Fibroblast of skin of left quadriceps (primary cell): ENCODE measurements at regions not wholly inside any gene's neighbourhood (a gene's known extent, or its start where the extent isn't known, plus 50 kb on each side); places are given as distances from the start of the nearest gene placed in this dataset.

ENCODE experiments used
- DNase-seq, 2 experiments: peaks; one replicate each; pipeline ENCODE4 v3.0.0-alpha.2; 2013; ENCODE audit warnings: low read depth in 2 of 2

DNA sequence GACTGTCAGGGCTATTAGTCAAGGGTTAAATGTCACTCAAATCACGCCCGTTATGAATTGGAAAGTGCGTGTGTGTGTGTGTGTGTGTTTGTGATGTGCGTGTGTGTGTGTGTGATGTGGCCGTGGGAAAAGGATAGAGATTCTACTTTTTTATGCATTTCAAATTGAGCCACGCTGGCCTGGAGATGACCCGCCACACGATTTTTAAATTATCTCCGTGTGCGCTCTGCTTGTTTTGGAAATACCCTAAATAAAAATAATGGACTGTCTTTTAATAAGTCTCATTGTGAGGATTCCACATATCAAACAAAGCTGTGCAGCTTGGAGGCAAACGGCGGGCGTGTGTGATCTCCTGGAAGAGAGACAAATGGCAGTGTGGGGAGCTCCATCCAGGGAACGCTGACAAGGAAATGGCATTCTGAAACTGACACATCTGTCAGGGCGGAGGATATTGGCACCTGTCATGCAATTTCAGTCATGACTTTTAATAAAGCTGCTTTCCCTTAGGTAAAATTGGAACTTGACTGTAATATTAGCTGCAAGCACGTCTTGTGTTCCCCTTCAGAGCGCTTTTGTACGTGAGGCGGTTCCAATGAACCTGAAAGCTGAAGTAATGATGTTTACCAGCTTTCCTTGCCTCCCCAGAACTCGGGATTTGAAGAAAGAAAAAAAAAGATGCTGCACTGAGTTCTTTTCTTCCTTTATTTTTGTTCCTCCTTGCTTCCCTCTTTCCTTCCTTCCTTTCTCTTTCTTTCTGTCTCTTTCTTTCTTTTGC is 381.8 kb upstream of the SMIM21 start:
- no peak for DNase-seq

DNA sequence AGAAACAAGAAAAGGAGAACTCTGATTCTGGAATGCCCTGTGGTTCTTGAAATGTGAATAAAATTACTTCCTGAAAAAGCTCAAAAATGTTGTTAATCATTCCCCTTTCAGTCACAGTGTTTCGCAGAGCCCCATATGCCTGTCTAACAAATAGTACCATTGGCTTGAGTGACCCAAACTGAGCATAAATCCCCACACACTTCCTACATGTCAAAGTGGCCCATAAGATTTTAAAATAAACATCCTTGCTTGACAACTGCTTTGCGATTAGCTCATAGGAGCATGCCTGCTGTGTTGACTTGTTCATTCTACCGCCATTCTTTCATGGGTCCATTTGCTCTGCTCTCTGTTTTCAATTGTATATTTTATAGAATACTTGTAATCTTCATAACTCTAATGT is 377.8 kb upstream of the SMIM21 start:
- DNase-seq: no peak

DNA sequence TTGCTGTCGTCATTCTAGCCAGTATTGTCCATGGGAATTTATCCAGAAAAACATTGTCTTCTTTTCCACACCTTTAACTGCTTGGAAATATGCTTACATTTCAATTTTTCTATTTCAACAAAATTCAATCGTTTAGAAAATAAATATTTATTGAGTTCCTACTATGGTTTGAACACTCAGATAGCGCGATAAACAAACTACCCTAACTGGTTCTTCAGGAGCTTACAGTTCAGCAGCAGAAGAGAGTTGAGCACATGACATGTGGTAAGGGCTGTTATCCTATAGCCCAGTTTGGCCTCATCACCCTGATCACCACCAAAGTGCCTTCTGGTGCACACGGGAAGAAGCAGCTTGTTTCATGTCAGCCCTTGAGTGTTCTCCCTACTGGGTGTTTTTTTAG is 375.2 kb upstream of the SMIM21 start:
- no peak for DNase-seq

DNA sequence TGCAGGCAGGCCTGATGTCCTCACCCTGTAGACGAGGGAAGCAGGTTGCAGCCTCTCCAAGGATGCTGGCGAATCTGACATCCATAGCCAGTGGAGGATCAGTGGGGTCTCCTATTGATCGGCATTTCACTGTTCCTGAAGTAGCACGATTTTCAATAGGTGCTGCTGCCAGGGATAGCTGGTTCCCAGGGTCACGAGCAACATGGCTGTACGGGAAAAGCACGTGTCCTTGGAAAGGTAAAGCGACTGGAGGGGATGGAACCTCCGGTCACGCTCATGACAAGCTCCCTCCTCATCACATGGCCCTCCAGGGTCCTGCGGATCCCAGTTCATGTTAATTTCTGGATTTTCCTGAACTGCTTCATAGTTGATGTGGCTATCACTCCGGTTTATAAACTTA is 373.7 kb upstream of the SMIM21 start:
- no peak for DNase-seq

GRCh38 chr18:75800331-75800648 is 372.8 kb upstream of the SMIM21 start:
- DNase-seq: no peak

DNA sequence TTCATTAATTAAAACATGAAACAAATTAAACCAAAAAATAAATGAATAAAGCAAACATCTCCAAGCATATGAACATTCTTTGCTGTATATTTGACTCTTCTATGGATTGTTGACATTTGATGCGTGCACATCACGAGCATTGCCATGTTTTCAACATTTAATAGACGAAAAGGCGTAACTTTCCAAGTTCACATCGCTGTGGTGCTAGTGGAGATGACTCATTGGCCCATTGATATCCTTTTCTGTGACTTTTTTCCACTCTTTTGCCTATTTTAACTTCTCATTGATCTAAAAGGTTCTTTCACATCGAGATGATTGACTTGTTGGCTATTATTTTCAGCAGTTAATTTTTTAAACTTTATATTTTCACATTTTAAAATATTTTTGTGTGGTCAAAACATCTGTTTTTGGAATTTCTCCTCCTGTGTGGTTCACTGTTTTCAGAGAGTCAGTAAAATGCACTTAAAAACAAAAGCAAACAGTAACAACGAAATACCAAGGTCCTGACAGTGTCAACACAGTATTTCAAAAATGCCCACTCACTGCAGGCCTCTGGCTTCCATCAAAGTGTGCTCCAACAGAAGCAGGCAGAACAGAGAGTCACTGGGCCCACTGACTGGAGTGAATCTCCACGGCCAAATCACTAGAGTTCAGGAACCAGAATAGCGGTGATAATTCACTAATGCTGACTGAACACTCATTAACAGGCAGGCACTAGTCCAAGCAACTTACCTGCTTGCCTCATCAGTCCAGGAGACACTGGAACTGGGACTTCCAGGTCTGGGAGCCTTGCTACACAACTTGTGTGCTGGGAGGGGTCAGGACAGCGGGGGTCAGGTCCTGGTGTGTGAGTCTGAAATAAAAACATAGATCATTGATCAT is 372.2 kb upstream of the SMIM21 start:
- no peak for DNase-seq

DNA sequence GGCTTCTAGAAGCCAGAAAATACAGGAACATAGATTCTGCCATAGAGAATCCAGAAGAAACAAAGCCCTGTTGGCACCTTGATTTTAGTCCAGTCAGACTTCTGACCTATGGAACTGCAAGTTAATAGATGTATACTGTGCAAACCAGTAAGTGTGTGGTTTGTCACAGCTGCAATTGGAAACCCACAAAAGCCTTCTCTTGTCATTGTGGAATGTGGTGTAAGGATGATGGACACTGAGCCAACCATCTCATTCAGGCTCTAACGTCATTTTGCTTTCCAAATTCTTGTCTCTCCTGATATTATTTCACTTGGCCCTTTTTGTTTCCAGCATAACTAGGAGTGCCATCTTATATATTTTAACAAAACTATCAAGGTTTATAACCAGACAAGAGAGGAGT is 369.5 kb upstream of the SMIM21 start:
- no peak for DNase-seq

DNA sequence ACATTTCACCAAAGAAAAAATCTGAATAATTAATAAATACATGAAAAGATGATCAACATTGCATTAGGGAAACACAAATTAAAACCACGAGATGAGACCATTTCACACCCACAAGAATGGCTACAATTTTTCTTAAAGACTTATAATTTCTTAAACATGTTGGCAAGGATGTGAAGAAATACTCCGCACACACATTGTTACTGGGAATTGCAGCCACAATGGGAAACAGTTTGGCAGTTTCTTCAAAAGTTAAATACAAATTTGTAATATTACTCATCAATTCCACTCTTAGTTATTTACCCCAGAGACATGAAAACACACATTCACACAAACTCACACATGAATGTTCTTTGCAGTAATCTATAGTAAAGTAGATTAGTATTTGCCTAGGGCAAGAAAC is 363.3 kb upstream of the SMIM21 start:
- peak in 1 of 2 experiments; percentile 18 for DNase-seq

- DNase-seq: no peak
Observed at GRCh38 chr18:75790111-75790510, 362.6 kb upstream of the SMIM21 start.

- DNase-seq: no peak
Observed at GRCh38 chr18:75785834-75786233, 358.3 kb upstream of the SMIM21 start.

- DNase-seq: no peak
Observed at GRCh38 chr18:75785206-75785605, 357.7 kb upstream of the SMIM21 start.

DNA sequence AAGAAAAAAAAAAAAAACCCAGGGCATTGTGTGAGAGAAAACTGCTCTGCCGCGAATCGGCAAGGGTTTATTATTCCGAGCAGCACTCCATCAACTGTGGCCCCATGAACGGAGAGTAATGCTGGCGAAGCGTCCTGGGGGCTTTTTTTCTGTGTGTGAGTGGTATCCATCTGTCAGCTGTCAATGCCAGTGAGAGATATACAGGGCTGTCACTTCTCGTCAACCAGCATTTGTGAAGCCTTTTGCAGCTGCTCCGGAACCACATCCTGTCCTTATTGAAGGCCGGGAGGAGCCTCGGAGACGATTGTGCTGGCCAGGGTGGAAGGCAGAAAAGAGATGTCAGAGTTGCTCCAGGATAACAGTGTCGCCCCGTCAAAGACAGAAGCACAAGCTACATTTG is 356.9 kb upstream of the SMIM21 start:
- DNase-seq: no peak

- no peak for DNase-seq
Observed at GRCh38 chr18:75783566-75784281, 356.2 kb upstream of the SMIM21 start.

GRCh38 chr18:75782826-75783225 is 355.3 kb upstream of the SMIM21 start:
- DNase-seq: no peak

GRCh38 chr18:75782204-75782603 is 354.7 kb upstream of the SMIM21 start:
- DNase-seq: no peak

- no peak for DNase-seq
Observed at GRCh38 chr18:75779910-75780309, 352.4 kb upstream of the SMIM21 start.

DNA sequence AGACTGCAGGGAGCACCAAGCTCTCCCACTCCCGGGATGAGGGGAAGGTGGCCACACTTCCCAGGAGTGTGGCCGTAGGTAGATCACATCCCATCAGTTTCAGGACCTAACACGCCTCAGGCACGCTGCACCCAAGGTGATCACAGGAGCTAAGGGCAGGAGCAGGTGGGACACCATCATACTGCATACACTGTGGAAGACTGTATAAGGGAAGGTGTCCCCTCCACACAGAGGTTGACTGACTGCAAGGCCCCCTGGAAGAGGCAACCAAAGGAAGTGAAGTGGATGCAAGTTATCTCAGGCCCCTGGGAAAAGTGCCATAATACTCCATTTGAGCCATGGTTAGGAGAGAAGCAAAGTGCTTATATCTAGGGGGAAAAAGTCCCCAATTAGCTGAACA is 351.9 kb upstream of the SMIM21 start:
- no peak for DNase-seq

GRCh38 chr18:75777630-75778029 is 350.1 kb upstream of the SMIM21 start:
- DNase-seq: no peak

DNA sequence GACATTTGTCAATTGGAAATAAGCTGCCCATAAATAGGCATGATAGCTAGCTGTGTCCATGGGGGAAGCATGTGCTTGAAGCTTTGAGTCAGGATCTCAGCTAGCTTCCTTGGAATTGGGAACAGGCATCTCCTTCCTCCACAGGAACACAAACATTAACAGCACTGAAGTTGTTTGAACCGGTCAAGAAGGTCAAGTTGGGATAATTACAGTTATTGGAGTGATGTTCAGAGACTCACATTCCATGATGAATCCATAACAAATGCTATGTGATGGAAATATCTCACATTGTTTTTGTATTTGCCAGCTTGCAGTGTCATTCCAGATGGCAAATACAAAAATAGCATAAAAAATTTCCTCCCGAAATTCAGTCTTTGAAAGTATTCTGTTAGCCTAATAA is 347.6 kb upstream of the SMIM21 start:
- DNase-seq: no peak

DNA sequence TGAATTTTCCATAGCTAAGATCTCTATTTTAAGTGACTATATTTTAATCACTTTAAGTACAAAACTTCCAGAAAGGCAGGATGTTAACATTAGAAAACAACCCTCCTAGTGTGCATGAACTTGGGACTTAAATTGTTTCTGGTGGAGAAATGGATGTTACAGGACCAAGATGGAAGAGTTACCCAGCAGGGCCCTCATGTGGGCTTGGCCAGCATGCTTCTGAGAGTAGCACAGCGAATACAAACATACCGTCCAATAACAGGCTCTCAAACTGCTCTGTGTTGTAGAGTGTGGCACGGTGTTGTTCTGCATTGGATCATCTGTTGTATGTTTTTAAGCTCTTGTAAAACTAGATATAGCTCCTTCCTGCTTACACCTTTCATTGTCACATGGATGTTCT is 346.1 kb upstream of the SMIM21 start:
- no peak for DNase-seq

DNA sequence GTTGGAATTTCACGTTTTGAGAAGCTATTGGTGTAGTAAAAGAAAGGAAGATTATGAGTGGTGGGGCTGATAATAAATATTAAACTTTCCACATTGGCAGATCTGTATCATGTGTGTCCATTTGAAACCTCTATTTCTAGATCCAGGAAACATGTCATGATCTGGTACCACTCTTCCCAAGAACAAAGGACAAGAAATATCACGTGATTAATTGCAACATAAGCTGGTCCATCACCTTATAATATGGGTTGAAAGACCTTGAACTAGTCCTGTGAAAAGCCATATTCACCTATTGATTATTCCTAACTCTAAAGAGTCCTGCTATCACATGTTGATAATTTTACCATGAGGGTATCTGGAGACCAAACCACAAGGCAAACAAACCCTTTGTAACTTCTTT is 335.3 kb upstream of the SMIM21 start:
- DNase-seq: no peak

- no peak for DNase-seq
Observed at GRCh38 chr18:75760208-75760607, 332.7 kb upstream of the SMIM21 start.

DNA sequence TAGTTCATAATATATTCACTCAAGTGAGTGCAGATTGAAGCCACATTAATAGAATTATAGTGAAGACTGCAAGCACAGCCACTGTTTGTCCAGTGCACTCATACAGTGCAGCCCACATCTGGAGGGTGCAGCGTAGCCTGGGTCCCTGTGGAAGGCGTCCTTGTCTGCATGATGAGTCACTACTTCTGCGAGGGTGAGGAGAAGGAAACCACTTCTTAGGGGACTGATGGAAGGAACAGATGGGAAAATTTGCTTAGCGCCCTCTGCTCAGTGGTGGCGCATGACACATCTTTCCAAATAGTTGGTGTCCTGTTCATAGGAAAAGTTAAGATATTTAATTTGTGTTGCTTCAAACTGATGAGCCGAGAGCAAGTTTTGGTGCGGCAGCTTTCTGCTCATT is 330.4 kb upstream of the SMIM21 start:
- no peak for DNase-seq
